SK-N-SH (cell line): ENCODE measurements at regions not wholly inside any gene's neighbourhood (a gene's known extent, or its start where the extent isn't known, plus 50 kb on each side); places are given as distances from the start of the nearest gene placed in this dataset.

ENCODE experiments used
- small RNA-seq, 7 experiments: library from RNA; depleted of rRNA; stranded (forward); fragments of <200 nt; gene quantifications; one replicate each; pipeline ENCODE3, GENCODE V24; 2012

Small RNA genes lying in the stretch of these regions (small RNA-seq; reads per million reads assigned to genes)
- 0 reads per million in 7 experiments for gene AC022441.3
- gene RNU6-1296P = 0 reads per million in 7 experiments
- gene RNU6-480P = 0 to 0.06 (median 0) reads per million in 7 experiments
